ENCODE measurements at regions not wholly inside any gene's neighbourhood (a gene's known extent, or its start where the extent isn't known, plus 50 kb on each side); places are given as distances from the start of the nearest gene placed in this dataset.

DNA sequence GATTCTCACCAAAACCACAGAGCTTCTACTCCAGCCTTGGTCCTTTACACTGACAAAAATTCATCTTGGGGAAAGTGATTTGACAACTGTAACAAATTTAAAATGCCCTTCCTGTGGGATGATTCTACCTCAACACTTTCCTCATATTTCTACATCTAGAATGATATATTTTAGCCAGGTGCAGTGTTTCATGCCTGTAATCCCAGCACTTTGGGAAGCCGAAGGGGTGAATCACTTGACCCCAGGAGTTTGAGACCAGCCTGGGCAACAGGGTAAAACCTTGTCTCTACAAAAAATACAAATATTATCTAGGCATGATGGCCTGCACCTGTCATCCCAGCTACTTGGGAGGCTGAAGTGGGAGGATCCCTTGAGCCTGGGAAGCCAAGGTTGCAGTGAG lies 408.6 kb downstream of the CDH7 start:
- Mint-ChIP-seq H3K36me3 (ENCODE audit: low read depth) (no peaks in the 10 kb centered on the region), H3K4me3 (no peak overlapping the region), H3K27me3 (no peaks in the 10 kb centered on the region), H3K27ac (no peak overlapping the region), H3K4me1 (ENCODE audit: low read depth) (no peaks in the 10 kb centered on the region), H3K9me3 (peaks cover 9% of the 10 kb centered on the region)
- Histone ChIP-seq H3K36me3 (ENCODE audit: insufficient read depth, low read length) (no peaks in the 10 kb centered on the region), H3K9me3 (ENCODE audit: control insufficient read depth in 1 of 2, insufficient read depth in 1 of 2, low read length in 2 of 2) (no peaks in the 10 kb centered on the region), H3K4me1 (ENCODE audit: insufficient read depth, low read length) (no peaks in the 10 kb centered on the region), H3K27ac (ENCODE audit: low read depth in 1 of 2, low read length in 2 of 2) (no peak overlapping the region), H3K4me3 (ENCODE audit: low read length) (no peak overlapping the region), H3K27me3 (ENCODE audit: control insufficient read depth in 1 of 2, insufficient read depth in 2 of 2, low read length in 2 of 2) (no peaks in the 10 kb centered on the region)
- TF ChIP-seq, protein P1, sequence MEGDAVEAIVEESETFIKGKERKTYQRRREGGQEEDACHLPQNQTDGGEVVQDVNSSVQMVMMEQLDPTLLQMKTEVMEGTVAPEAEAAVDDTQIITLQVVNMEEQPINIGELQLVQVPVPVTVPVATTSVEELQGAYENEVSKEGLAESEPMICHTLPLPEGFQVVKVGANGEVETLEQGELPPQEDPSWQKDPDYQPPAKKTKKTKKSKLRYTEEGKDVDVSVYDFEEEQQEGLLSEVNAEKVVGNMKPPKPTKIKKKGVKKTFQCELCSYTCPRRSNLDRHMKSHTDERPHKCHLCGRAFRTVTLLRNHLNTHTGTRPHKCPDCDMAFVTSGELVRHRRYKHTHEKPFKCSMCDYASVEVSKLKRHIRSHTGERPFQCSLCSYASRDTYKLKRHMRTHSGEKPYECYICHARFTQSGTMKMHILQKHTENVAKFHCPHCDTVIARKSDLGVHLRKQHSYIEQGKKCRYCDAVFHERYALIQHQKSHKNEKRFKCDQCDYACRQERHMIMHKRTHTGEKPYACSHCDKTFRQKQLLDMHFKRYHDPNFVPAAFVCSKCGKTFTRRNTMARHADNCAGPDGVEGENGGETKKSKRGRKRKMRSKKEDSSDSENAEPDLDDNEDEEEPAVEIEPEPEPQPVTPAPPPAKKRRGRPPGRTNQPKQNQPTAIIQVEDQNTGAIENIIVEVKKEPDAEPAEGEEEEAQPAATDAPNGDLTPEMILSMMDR (IDR thresholded peaks at IDR 0.05): no peak
- intact Hi-C loops (cut with DNase I, micrococcal nuclease): loop anchor here in 1 of 2 experiments (10.0 kb wide), 1 partner anchor 55 kb away; no protein-coding TSS in a partner anchor
- ChIA-PET POLR2A (no interaction called here), CTCF (no interaction called here)
- no peak for DNase-seq
- no peak for ATAC-seq (ENCODE audit: poor library complexity)

- TF ChIP-seq, protein P1 (IDR thresholded peaks at IDR 0.05): no peak
- Histone ChIP-seq H3K27ac (ENCODE audit: low read depth in 1 of 2, low read length in 2 of 2) (no peak overlapping the region), H3K27me3 (ENCODE audit: control insufficient read depth in 1 of 2, insufficient read depth in 2 of 2, low read length in 2 of 2) (no peaks in the 10 kb centered on the region), H3K9me3 (ENCODE audit: control insufficient read depth in 1 of 2, insufficient read depth in 1 of 2, low read length in 2 of 2) (peaks cover 0 to 4% of the 10 kb centered on the region in 2 experiments), H3K4me3 (ENCODE audit: low read length) (no peak overlapping the region), H3K4me1 (ENCODE audit: insufficient read depth, low read length) (no peaks in the 10 kb centered on the region), H3K36me3 (ENCODE audit: insufficient read depth, low read length) (no peaks in the 10 kb centered on the region)
- Mint-ChIP-seq H3K27ac (no peak overlapping the region), H3K27me3 (no peaks in the 10 kb centered on the region), H3K4me3 (no peak overlapping the region), H3K4me1 (ENCODE audit: low read depth) (no peaks in the 10 kb centered on the region), H3K36me3 (ENCODE audit: low read depth) (no peaks in the 10 kb centered on the region), H3K9me3 (peaks cover 2% of the 10 kb centered on the region)
- ChIA-PET CTCF (no interaction called here), POLR2A (no interaction called here)
- intact Hi-C loops (cut with DNase I, micrococcal nuclease): loop anchor here in 1 of 2 experiments (10.0 kb wide), 1 partner anchor 58 kb away; no protein-coding TSS in a partner anchor
- ATAC-seq (ENCODE audit: poor library complexity): no peak
- no peak for DNase-seq
These were observed 406.3 kb downstream of the CDH7 start for GRCh38 chr18:66156946-66157687.

GRCh38 chr18:66150650-66151049 lies 399.8 kb downstream of the CDH7 start:
- TF ChIP-seq, protein P1 (IDR thresholded peaks at IDR 0.05): no peak
- Histone ChIP-seq H3K4me3 (ENCODE audit: low read length) (no peak overlapping the region), H3K9me3 (ENCODE audit: control insufficient read depth in 1 of 2, insufficient read depth in 1 of 2, low read length in 2 of 2) (peaks cover 0 to 6% of the 10 kb centered on the region in 2 experiments), H3K36me3 (ENCODE audit: insufficient read depth, low read length) (no peaks in the 10 kb centered on the region), H3K4me1 (ENCODE audit: insufficient read depth, low read length) (no peaks in the 10 kb centered on the region), H3K27me3 (ENCODE audit: control insufficient read depth in 1 of 2, insufficient read depth in 2 of 2, low read length in 2 of 2) (no peaks in the 10 kb centered on the region), H3K27ac (ENCODE audit: low read depth in 1 of 2, low read length in 2 of 2) (no peak overlapping the region)
- intact Hi-C loops (cut with DNase I, micrococcal nuclease): loop anchor here in 1 of 2 experiments (10.0 kb wide), 1 partner anchor 64 kb away; no protein-coding TSS in a partner anchor
- H3K27me3 Mint-ChIP-seq: no peaks in the 10 kb centered on the region
- CTCF ChIA-PET: no interaction called here
- no peak overlapping the region for H3K4me3 Mint-ChIP-seq
- H3K4me1 Mint-ChIP-seq (ENCODE audit: low read depth): no peaks in the 10 kb centered on the region
- H3K9me3 Mint-ChIP-seq: peaks cover 2% of the 10 kb centered on the region
- DNase-seq: no peak
- H3K36me3 Mint-ChIP-seq (ENCODE audit: low read depth): no peaks in the 10 kb centered on the region
- POLR2A ChIA-PET: no interaction called here
- H3K27ac Mint-ChIP-seq: no peak overlapping the region
- no peak for ATAC-seq (ENCODE audit: poor library complexity)
